ENCODE measurements at regions not wholly inside any gene's neighbourhood (a gene's known extent, or its start where the extent isn't known, plus 50 kb on each side); places are given as distances from the start of the nearest gene placed in this dataset.

GRCh38 chr11:19651653-19652052 is 61.0 kb upstream of the NAV2 start:
- no peaks in the 10 kb centered on the region for H3K36me3 Mint-ChIP-seq (ENCODE audit: low read depth)
- DNase-seq: no peak
- peaks cover 19% of the 10 kb centered on the region for H3K4me1 Mint-ChIP-seq
- no peak for TF ChIP-seq CTCF (IDR thresholded peaks at IDR 0.05)
- peaks cover 4% of the 10 kb centered on the region for H3K9me3 Mint-ChIP-seq
- H3K4me3 Mint-ChIP-seq: no peak overlapping the region
- H3K27me3 Mint-ChIP-seq (ENCODE audit: low read depth, poor library complexity): no peaks in the 10 kb centered on the region
- H3K27ac Mint-ChIP-seq: no peak overlapping the region

- Mint-ChIP-seq H3K9me3 (peaks cover 4% of the 10 kb centered on the region), H3K4me3 (no peak overlapping the region), H3K27me3 (ENCODE audit: low read depth, poor library complexity) (no peaks in the 10 kb centered on the region), H3K36me3 (ENCODE audit: low read depth) (no peaks in the 10 kb centered on the region), H3K4me1 (peaks cover 19% of the 10 kb centered on the region), H3K27ac (no peak overlapping the region)
- DNase-seq: no peak
- no peak for TF ChIP-seq CTCF (IDR thresholded peaks at IDR 0.05)
These were observed 61.6 kb upstream of the NAV2 start for GRCh38 chr11:19651028-19651427.

GRCh38 chr11:19650467-19650866 is 62.2 kb upstream of the NAV2 start:
- no peak for TF ChIP-seq CTCF (IDR thresholded peaks at IDR 0.05)
- Mint-ChIP-seq H3K27me3 (ENCODE audit: low read depth, poor library complexity) (no peaks in the 10 kb centered on the region), H3K4me1 (peaks cover 19% of the 10 kb centered on the region), H3K4me3 (no peak overlapping the region), H3K36me3 (ENCODE audit: low read depth) (no peaks in the 10 kb centered on the region), H3K27ac (no peak overlapping the region), H3K9me3 (peaks cover 4% of the 10 kb centered on the region)
- no peak for DNase-seq

- no peak for TF ChIP-seq CTCF (IDR thresholded peaks at IDR 0.05)
- H3K4me1 Mint-ChIP-seq: peaks cover 19% of the 10 kb centered on the region
- H3K36me3 Mint-ChIP-seq (ENCODE audit: low read depth): no peaks in the 10 kb centered on the region
- H3K27ac Mint-ChIP-seq: no peak overlapping the region
- DNase-seq: no peak
- no peak overlapping the region for H3K4me3 Mint-ChIP-seq
- H3K9me3 Mint-ChIP-seq: peaks cover under 1% of the 10 kb centered on the region
- H3K27me3 Mint-ChIP-seq (ENCODE audit: low read depth, poor library complexity): no peaks in the 10 kb centered on the region
These were observed 62.9 kb upstream of the NAV2 start for GRCh38 chr11:19649751-19650150.

GRCh38 chr11:19648321-19648720 is 64.3 kb upstream of the NAV2 start:
- Mint-ChIP-seq H3K9me3 (no peaks in the 10 kb centered on the region), H3K27ac (no peak overlapping the region), H3K4me3 (no peak overlapping the region), H3K36me3 (ENCODE audit: low read depth) (no peaks in the 10 kb centered on the region), H3K4me1 (peaks cover 19% of the 10 kb centered on the region), H3K27me3 (ENCODE audit: low read depth, poor library complexity) (no peaks in the 10 kb centered on the region)
- no peak for DNase-seq
- no peak for TF ChIP-seq CTCF (IDR thresholded peaks at IDR 0.05)

- Mint-ChIP-seq H3K36me3 (ENCODE audit: low read depth) (no peaks in the 10 kb centered on the region), H3K4me1 (peaks cover 19% of the 10 kb centered on the region), H3K4me3 (no peak overlapping the region), H3K27ac (no peak overlapping the region), H3K9me3 (no peaks in the 10 kb centered on the region), H3K27me3 (ENCODE audit: low read depth, poor library complexity) (no peaks in the 10 kb centered on the region)
- TF ChIP-seq CTCF (IDR thresholded peaks at IDR 0.05): no peak
- DNase-seq: no peak
These were observed 64.8 kb upstream of the NAV2 start for GRCh38 chr11:19647816-19648215.

Data from nephron progenitor cell (in vitro differentiated cells).